ENCODE measurements at regions not wholly inside any gene's neighbourhood (a gene's known extent, or its start where the extent isn't known, plus 50 kb on each side); places are given as distances from the start of the nearest gene placed in this dataset.

- ATAC-seq = no peak
- Histone ChIP-seq H3K9me3 (no peaks in the 10 kb centered on the region), H3K4me1 (no peaks in the 10 kb centered on the region), H3K27me3 (ENCODE audit: low read depth) (no peaks in the 10 kb centered on the region), H3K36me3 (no peaks in the 10 kb centered on the region), H3K4me3 (no peak overlapping the region), H3K27ac (no peak overlapping the region)
- intact Hi-C loops (cut with DNase I) = no loop called here
- no peak for TF ChIP-seq CTCF (IDR thresholded peaks at IDR 0.05)
- no peak for DNase-seq
Measured at GRCh38 chr13:37207691-37208451, 102.4 kb upstream of the CSNK1A1L start.

- no peak for TF ChIP-seq CTCF (IDR thresholded peaks at IDR 0.05)
- no peak overlapping the region for H3K4me3 ChIP-seq
- no peaks in the 10 kb centered on the region for H3K9me3 ChIP-seq
- no peaks in the 10 kb centered on the region for H3K4me1 ChIP-seq
- no peak overlapping the region for H3K27ac ChIP-seq
- no peak for ATAC-seq
- DNase-seq = no peak
- no peaks in the 10 kb centered on the region for H3K36me3 ChIP-seq
- intact Hi-C loops (cut with DNase I) = no loop called here
- H3K27me3 ChIP-seq (ENCODE audit: low read depth) = no peaks in the 10 kb centered on the region
Measured at GRCh38 chr13:37202264-37202663, 96.8 kb upstream of the CSNK1A1L start.

- Histone ChIP-seq H3K4me1 (no peaks in the 10 kb centered on the region), H3K27me3 (ENCODE audit: low read depth) (no peaks in the 10 kb centered on the region), H3K4me3 (no peak overlapping the region), H3K9me3 (no peaks in the 10 kb centered on the region), H3K27ac (no peak overlapping the region), H3K36me3 (no peaks in the 10 kb centered on the region)
- intact Hi-C loops (cut with DNase I) = no loop called here
- no peak for DNase-seq
- no peak for ATAC-seq
- no peak for TF ChIP-seq CTCF (IDR thresholded peaks at IDR 0.05)
Measured at GRCh38 chr13:37201081-37201480, 95.6 kb upstream of the CSNK1A1L start.

- no peak for ATAC-seq
- intact Hi-C loops (cut with DNase I) = no loop called here
- H3K27me3 ChIP-seq (ENCODE audit: low read depth) = no peaks in the 10 kb centered on the region
- H3K36me3 ChIP-seq = no peaks in the 10 kb centered on the region
- no peak overlapping the region for H3K4me3 ChIP-seq
- H3K4me1 ChIP-seq = no peaks in the 10 kb centered on the region
- no peak for TF ChIP-seq CTCF (IDR thresholded peaks at IDR 0.05)
- no peak overlapping the region for H3K27ac ChIP-seq
- no peak for DNase-seq
- no peaks in the 10 kb centered on the region for H3K9me3 ChIP-seq
Measured at GRCh38 chr13:37198629-37199028, 93.2 kb upstream of the CSNK1A1L start.

DNA sequence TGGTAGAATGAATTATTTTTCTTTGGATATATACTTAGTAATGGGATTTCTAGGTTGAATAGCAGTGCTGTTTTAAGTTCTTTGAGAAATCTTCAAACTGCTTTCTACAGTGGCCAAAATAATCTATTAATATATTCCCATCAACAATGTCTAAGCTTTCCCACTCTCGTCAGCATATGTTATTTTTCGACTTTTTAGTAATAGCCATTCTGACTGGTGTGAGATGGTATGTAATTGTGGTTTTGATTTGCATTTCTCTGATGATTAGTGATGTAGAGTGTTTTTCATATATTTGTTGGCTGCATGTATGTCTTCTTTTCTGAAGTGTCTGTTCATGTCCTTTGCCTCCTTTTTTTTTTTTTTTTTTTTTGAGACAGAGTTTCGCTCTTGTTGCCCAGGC, 90.2 kb upstream of the CSNK1A1L start:
- no peak for DNase-seq
- no peaks in the 10 kb centered on the region for H3K9me3 ChIP-seq
- H3K27ac ChIP-seq = no peak overlapping the region
- TF ChIP-seq CTCF (IDR thresholded peaks at IDR 0.05) = no peak
- H3K27me3 ChIP-seq (ENCODE audit: low read depth) = no peaks in the 10 kb centered on the region
- no peaks in the 10 kb centered on the region for H3K4me1 ChIP-seq
- no peak for ATAC-seq
- no peak overlapping the region for H3K4me3 ChIP-seq
- intact Hi-C loops (cut with DNase I) = no loop called here
- no peaks in the 10 kb centered on the region for H3K36me3 ChIP-seq
